Fibroblast of mammary gland (primary cell): ENCODE measurements at regions not wholly inside any gene's neighbourhood (a gene's known extent, or its start where the extent isn't known, plus 50 kb on each side); places are given as distances from the start of the nearest gene placed in this dataset.
A peak's percentile ranks its signal among the peaks of the same experiment; 100 is the strongest.
"Not testable (repeated sequence)": the region's sequence is repeated elsewhere in the genome, so short reads cannot be mapped to it uniquely, and the experiment has no call there.

Experiments
- DNase-seq: peaks from one replicate; pipeline ENCODE4 v3.0.0-alpha.2; 2010; ENCODE audit warnings: low read depth
- H3K4me3 ChIP-seq: 2 replicates; pipeline ENCODE4 v1.5.1; 2011; ENCODE audit warnings: low read depth, mild to moderate bottlenecking, low read length, moderate library complexity; ENCODE audit not compliant: control insufficient read depth
- TF ChIP-seq, protein P1 (sequence below): conservative IDR thresholded peaks from 2 replicates; pipeline ENCODE4 v1.5.1; 2011; ENCODE audit warnings: low read depth, low read length, inconsistent platforms; ENCODE audit not compliant: control insufficient read depth, insufficient read depth

DNA sequence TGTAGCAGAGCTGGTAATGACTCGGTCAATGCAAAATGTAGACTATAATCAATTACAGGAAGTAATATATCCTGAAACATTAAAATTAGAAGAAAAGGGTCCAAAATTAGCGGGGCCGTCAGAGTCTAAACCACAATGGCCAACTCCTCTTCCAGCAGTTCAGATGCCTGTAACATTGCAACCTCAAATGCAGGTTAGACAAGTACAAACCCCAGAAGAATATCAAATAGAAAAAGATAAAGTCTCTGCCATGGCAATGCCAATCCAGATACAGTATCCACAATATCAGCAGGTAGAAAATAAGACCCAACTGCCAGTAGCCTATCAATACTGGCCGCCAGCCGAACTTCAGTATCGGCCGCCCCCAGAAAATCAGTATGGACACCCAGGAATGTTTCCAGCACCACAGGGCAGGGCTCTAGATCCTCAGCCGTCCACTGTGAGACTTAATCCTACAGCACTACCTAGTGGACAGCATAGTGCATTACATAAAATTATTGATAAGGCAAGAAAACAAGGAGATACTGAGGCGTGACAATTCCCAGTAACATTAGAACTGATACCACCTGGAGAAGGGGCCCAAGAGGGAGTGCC lies 158.4 kb downstream of the GPX5 start:
- H3K4me3 ChIP-seq, result no peak overlapping the region
- peak; percentile 63 for DNase-seq
- TF ChIP-seq, protein P1, sequence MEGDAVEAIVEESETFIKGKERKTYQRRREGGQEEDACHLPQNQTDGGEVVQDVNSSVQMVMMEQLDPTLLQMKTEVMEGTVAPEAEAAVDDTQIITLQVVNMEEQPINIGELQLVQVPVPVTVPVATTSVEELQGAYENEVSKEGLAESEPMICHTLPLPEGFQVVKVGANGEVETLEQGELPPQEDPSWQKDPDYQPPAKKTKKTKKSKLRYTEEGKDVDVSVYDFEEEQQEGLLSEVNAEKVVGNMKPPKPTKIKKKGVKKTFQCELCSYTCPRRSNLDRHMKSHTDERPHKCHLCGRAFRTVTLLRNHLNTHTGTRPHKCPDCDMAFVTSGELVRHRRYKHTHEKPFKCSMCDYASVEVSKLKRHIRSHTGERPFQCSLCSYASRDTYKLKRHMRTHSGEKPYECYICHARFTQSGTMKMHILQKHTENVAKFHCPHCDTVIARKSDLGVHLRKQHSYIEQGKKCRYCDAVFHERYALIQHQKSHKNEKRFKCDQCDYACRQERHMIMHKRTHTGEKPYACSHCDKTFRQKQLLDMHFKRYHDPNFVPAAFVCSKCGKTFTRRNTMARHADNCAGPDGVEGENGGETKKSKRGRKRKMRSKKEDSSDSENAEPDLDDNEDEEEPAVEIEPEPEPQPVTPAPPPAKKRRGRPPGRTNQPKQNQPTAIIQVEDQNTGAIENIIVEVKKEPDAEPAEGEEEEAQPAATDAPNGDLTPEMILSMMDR, result peak; percentile 63

DNA sequence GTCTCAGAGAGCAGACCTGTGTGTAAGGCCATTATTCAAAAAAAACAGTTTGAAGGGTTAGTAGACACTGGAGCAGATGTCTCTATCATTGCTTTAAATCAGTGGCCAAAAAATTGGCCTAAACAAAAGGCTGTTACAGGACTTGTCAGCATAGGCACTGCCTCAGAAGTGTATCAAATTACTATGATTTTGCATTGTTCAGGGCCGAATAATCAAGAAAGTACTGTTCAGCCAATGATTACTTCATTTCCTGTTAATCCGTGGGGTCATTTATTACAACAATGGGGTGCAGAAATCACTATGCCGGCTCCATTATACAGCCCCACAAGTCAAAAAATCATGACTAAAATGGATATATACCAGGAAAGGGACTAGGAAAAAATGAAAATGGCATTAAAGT lies 160.3 kb downstream of the GPX5 start:
- peak; percentile 42 for DNase-seq
- H3K4me3 ChIP-seq, result peak overlapping the region; percentile 23

DNA sequence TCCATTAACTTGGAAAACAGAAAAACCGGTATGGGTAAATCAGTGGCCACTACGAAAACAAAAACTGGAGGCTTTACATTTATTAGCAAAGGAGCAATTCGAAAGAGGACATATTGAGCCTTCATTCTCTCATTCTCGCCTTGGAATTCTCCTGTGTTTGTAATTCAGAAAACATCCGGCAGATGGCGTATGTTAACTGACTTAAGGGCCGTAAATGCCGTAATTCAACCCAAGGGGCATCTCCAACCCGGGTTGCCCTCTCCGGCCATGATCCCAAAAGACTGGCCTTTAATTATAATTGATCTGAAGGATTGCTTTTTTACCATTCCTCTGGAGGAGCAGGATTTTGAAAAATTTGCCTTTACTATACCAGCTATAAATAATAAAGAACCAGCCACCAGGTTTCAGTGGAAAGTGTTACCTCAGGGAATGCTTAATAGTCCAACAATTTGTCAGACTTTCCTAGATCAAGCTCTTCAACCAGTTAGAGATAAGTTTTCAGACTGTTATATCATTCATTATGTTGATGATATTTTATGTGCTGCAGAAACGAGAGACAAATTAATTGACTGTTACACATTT lies 160.9 kb downstream of the GPX5 start:
- H3K4me3 ChIP-seq, result peak overlapping the region; percentile 23
- TF ChIP-seq, protein P1, result peak; percentile 55
- DNase-seq, result peak; percentile 77

DNA sequence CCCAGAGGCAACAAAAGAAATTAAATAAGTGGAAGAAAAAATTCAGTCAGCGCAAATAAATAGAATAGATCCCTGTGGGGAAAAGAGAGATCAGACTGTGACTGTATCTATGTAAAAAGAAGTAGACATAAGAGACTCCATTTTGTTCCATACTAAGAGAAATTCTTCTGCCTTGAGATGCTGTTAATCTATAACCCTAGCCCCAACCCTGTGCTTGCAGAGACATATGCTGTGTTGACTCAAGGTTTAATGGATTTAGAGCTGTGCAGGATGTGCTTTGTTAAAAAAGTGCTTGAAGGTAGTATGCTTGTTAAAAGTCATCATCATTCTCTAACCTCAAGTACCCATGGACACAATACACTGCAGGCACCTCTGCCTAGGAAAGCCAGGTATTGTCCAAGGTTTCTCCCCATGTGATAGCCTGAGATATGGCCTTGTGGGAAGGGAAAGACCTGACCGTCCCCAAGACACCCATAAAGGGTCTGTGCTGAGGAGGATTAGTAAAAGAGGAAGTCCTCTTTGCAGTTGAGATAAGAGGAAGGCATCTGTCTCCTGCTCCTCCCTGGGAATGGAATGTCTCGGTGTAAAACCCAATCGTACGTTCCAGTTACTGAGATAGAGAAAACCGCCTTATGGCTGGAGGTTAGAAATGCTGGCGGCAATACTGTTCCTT lies 161.8 kb downstream of the GPX5 start:
- DNase-seq, H3K4me3 ChIP-seq: not testable (repeated sequence)

DNA sequence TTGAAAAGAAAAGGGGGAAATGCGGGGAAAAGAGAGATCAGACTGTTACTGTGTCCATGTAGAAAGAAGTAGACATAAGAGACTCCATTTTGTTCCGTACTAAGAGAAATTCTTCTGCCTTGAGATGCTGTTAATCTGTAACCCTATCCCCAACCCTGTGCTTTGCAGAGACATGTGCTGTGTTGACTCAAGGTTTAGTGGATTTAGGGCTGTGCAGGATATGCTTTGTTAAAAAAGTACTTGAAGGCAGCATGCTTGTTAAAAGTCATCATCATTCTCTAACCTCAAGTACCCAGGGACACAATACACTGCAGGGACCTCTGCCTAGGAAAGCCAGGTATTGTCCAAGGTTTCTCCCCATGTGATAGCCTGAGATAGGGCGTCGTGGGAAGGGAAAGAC lies 166.3 kb downstream of the GPX5 start:
- DNase-seq, H3K4me3 ChIP-seq: not testable (repeated sequence)

DNA sequence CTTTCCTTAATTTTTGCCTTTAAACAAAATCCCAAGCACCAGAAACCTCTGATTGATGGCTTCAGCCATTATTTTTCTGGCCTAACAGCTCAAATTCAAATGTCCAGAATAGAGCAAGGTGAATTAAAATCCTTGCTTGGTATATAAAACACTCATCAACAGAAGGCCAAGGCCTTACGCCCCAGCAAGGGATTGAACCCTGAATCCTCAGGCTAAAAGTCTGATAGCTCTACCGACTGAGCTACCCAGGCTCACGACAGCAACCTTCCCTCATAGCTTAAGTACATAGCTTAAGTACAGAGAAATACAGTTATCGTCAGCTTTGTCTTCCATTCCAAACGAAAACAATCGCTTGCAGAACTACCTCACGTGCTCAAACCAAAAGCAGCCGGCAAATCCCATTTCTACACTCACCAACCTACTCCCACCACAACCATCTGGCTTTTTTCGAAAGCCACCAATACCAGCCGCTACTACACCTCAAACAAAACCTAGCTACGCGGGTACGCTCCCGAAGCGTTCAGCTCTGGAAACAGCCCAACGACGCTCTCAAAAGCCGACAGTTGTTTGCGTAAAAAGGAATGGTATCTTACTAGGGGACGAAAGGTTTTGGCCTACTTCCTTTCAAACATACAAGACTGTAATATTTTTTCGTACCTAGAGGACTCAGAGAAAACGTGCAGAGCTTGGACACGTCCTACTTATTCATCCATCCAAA lies 167.5 kb downstream of the GPX5 start:
- TF ChIP-seq, protein P1, result no peak
- peak; percentile 53 for DNase-seq
- H3K4me3 ChIP-seq, result peak overlapping the region; percentile 23

DNA sequence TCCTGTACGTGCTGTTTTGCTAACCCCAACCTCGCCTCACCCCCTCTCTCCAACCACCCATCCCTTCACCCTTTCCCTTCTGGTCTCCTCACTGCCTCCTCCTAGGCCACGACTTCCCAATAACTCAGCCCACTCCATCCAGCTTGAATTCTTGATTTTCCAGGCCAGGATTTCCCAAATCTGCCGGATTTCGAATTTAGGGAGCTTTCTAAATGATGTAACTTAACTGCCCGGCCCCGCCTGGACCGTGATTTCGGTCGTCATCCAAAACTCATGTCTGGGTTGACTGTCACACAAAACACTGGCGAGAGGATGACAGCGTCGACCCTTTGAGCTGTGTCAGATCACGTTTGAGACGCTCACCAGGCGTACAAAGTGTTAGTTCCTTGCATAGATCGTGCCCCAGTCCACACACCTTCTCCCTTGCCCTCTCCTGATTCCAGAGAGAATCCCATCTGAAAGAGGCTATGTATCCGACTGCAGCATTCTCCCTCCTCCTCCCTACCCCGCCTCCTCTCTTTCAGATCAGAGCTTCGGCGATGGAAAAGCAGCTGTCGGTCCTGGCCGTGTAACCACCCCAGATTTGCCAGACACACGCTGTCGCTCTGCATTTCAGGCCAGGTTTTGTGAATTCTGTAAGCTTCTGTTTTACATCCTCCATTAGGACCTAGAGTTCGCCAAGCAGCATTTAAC lies 168.2 kb downstream of the GPX5 start:
- TF ChIP-seq, protein P1, result no peak
- peak overlapping the region; percentile 23 for H3K4me3 ChIP-seq
- no peak for DNase-seq

DNA sequence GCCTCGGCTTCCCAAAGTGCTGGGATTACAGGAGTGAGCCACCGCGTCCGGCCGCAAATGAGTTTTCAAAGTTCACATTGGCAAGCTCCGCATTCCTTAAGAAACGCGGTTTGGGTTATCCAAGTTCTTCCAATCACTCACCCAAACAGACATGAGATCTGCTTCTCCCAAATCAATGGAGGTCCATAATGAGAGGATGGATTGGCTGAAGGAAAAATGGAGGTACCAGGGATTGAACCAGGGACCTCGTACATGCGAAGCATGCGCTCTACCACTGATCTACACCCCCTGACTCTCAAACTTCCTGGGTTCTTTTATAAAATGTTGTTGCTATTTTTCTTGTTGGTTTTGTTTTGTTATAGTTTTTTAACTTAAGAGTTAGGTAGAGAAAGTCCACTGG lies 170.0 kb downstream of the GPX5 start:
- peak overlapping the region; percentile 38 for H3K4me3 ChIP-seq
- peak; percentile 69 for DNase-seq
- TF ChIP-seq, protein P1, result no peak
